CD4-positive, CD25-positive, alpha-beta regulatory T cell (primary cell): ENCODE measurements at regions not wholly inside any gene's neighbourhood (a gene's known extent, or its start where the extent isn't known, plus 50 kb on each side); places are given as distances from the start of the nearest gene placed in this dataset.
A peak's percentile ranks its signal among the peaks of the same experiment; 100 is the strongest.

Source experiments
- ATAC-seq, 2 donors: fragments of 150-1000 bp; cut with Tn5 transposase; one replicate each; pipeline ENCODE4 v1.10.0; 2021; ENCODE audit warnings: low read depth in 2 of 2, moderate number of reproducible peaks in 2 of 2, moderate library complexity in 1 of 2
- DNase-seq, 3 donors: peaks; one replicate each; pipeline versions ENCODE4 v3.0.0 to v3.0.0-alpha.2; 2012 to 2022; ENCODE audit warnings: mixed read lengths in 1 of 3
- H3K27ac ChIP-seq: one replicate; pipeline ENCODE4 v1.7.0; 2013; ENCODE audit warnings: mild to moderate bottlenecking, low read length; ENCODE audit not compliant: insufficient read depth, poor library complexity, severe bottlenecking
- H3K27me3 ChIP-seq: one replicate; pipeline ENCODE4 v1.7.0; 2013; ENCODE audit warnings: low read length; ENCODE audit not compliant: control insufficient read depth, insufficient read depth
- H3K36me3 ChIP-seq: one replicate; pipeline ENCODE4 v1.7.0; 2013; ENCODE audit warnings: mild to moderate bottlenecking, low read length, moderate library complexity; ENCODE audit not compliant: control insufficient read depth, insufficient read depth
- H3K4me1 ChIP-seq: 2 replicates; pipeline ENCODE4 v1.7.0; 2013; ENCODE audit warnings: mild to moderate bottlenecking, low read length; ENCODE audit not compliant: insufficient read depth, control insufficient read depth, poor library complexity, severe bottlenecking
- H3K4me3 ChIP-seq: one replicate; pipeline ENCODE4 v1.7.0; 2013; ENCODE audit warnings: low read depth, mild to moderate bottlenecking, low read length, moderate library complexity
- H3K9me3 ChIP-seq, 2 experiments: 1 replicate in 1 of 2; 2 replicates in 1 of 2; pipeline ENCODE4 v1.7.0; 2013; ENCODE audit warnings: low read length in 2 of 2, mild to moderate bottlenecking in 1 of 2, moderate library complexity in 1 of 2; ENCODE audit not compliant: control insufficient read depth in 2 of 2
- H3K27ac Mint-ChIP-seq, 3 donors: one replicate each; pipeline ENCODE4 v1.8.0; 2020 to 2022; ENCODE audit warnings: mild to moderate bottlenecking in 3 of 3, mixed read lengths in 3 of 3, moderate library complexity in 2 of 3
- H3K27me3 Mint-ChIP-seq: one replicate; pipeline ENCODE4 v1.8.0; 2022; ENCODE audit warnings: mild to moderate bottlenecking, mixed read lengths
- H3K36me3 Mint-ChIP-seq: one replicate; pipeline ENCODE4 v1.8.0; 2020; ENCODE audit warnings: mixed read lengths
- H3K4me1 Mint-ChIP-seq, 4 donors: one replicate each; pipeline ENCODE4 v1.8.0; 2020 to 2022; ENCODE audit warnings: mixed read lengths in 4 of 4, mild to moderate bottlenecking in 1 of 4
- H3K4me3 Mint-ChIP-seq, 4 donors: one replicate each; pipeline ENCODE4 v1.8.0; 2020 to 2022; ENCODE audit warnings: mild to moderate bottlenecking in 4 of 4, mixed read lengths in 4 of 4, moderate library complexity in 3 of 4
- H3K9me3 Mint-ChIP-seq, 7 donors: one replicate each; pipeline ENCODE4 v1.8.0; 2020 to 2022; ENCODE audit warnings: mixed read lengths in 7 of 7, mild to moderate bottlenecking in 3 of 7, moderate library complexity in 2 of 7

DNA sequence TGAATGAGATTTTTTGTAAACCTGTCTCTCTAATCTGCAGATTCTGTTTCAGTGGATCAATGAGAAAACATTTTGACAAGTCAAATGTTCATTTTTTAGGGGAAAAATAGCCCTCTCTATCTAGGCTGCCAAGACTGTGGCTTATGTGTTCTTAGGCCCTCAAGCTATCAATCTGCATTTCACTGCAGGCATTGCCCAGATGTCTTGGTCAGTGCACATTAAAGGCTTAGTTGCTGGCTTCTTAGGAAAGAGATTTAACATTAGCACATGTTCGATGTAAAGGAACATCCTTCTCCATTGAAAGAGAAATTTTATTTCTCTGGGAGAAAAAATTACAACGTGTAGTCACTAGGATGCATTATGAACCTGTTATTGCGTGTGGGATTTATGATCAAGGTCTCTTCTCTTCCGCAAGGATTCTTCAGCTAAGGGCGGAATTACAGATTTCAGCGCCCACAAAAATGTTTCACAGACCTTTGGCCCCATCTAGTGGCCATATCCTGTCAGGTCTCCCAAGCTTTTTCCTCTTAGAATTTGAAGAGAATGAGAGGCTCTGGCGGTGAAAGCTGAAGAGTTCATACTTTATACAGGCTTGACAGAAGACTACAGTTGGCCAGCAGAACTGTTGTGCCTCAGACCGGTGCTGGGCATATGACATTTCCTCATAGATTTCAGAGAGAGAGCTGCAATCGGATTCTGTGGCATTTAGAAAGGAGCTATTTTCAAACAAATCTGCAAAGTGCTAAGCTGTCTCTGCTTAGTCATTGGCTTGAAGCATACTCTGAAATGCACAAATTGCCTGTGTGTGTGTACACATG is 144.6 kb upstream of the NOCT start:
- Mint-ChIP-seq H3K9me3 (no peaks in the 10 kb centered on the region), H3K4me1 (peaks cover 0 to 3% (median 0%) of the 10 kb centered on the region in 4 donors), H3K36me3 (no peaks in the 10 kb centered on the region), H3K4me3 (no peak overlapping the region), H3K27me3 (peaks cover 4% of the 10 kb centered on the region), H3K27ac (no peak overlapping the region)
- no peaks in the 10 kb centered on the region for H3K4me1 ChIP-seq
- H3K36me3 ChIP-seq = no peaks in the 10 kb centered on the region
- no peak overlapping the region for H3K27ac ChIP-seq
- ATAC-seq = no peak
- no peaks in the 10 kb centered on the region for H3K27me3 ChIP-seq
- H3K4me3 ChIP-seq = no peak overlapping the region
- DNase-seq = peak; percentile 13 to 54 (median 28)
- H3K9me3 ChIP-seq = no peaks in the 10 kb centered on the region

DNA sequence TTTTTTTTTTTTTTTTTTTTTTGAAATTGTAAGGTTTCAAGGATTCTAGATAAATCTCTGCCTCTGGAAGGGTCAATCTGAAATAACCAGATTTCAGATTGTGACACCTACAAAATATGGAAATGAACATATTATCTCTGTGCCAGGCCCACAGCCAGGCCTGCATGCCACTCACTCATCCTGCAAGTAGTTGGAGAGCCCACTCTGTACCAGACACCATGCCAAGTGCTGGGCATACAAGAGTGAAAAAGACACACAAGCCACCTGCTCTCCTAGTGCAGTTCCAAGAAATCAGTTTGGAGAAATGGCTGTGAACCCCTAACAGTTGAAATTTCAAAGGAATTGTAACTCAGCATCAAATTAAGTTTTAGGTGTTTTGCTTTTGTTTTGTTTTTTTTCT is 145.9 kb upstream of the NOCT start:
- H3K4me1 Mint-ChIP-seq = peaks cover 0 to 3% (median 0%) of the 10 kb centered on the region in 4 donors
- H3K27me3 Mint-ChIP-seq = peaks cover 4% of the 10 kb centered on the region
- no peaks in the 10 kb centered on the region for H3K36me3 Mint-ChIP-seq
- Histone ChIP-seq H3K4me1 (no peaks in the 10 kb centered on the region), H3K4me3 (no peak overlapping the region), H3K36me3 (no peaks in the 10 kb centered on the region), H3K9me3 (no peaks in the 10 kb centered on the region), H3K27me3 (no peaks in the 10 kb centered on the region), H3K27ac (no peak overlapping the region)
- no peak for DNase-seq
- ATAC-seq = no peak
- H3K4me3 Mint-ChIP-seq = no peak overlapping the region
- no peak overlapping the region for H3K27ac Mint-ChIP-seq
- no peaks in the 10 kb centered on the region for H3K9me3 Mint-ChIP-seq

DNA sequence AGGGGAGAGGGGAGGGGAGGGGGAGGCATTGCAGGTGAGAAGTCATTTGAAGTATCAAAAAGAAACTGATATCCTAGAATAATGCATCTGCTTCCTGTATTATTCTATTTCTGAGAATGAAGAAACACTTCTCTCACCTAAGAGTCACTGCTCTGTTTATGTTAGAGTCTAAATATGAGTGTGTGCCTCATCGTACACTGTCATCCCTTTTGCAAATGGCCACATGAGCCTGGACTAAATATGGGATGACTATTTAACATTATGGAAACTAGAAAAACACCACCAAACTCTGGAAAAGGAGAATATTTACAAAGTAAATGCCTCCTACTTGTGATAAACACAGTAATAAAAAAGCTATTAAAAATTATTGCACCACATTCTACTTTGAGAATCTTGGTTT is 146.4 kb upstream of the NOCT start:
- peaks cover 4% of the 10 kb centered on the region for H3K27me3 Mint-ChIP-seq
- no peaks in the 10 kb centered on the region for H3K9me3 Mint-ChIP-seq
- no peak for DNase-seq
- no peak overlapping the region for H3K4me3 Mint-ChIP-seq
- Histone ChIP-seq H3K4me1 (no peaks in the 10 kb centered on the region), H3K27ac (no peak overlapping the region), H3K27me3 (no peaks in the 10 kb centered on the region), H3K4me3 (no peak overlapping the region), H3K9me3 (no peaks in the 10 kb centered on the region), H3K36me3 (no peaks in the 10 kb centered on the region)
- no peaks in the 10 kb centered on the region for H3K36me3 Mint-ChIP-seq
- ATAC-seq = no peak
- peaks cover 0 to 3% (median 0%) of the 10 kb centered on the region in 4 donors for H3K4me1 Mint-ChIP-seq
- no peak overlapping the region for H3K27ac Mint-ChIP-seq

DNA sequence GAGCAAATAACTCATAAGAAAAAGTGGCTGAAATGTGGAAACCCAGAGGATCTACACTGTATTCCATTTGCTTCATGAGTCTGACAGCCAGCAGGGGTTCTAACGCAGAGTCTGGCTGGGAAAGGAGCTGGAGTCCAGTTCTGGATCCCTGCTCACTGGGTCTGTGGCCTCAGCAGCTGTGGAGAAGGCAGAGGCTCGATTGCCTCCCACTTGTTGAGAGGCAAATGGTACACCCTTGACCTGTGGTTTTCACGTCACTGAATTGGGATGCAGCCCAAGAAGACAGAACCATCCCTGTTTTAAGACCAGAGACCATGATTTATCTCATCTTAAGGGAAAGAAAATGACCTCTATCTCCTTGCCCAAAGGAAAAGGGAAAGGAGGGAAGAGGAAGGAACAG is 147.0 kb upstream of the NOCT start:
- Mint-ChIP-seq H3K4me3 (no peak overlapping the region), H3K27ac (no peak overlapping the region), H3K9me3 (no peaks in the 10 kb centered on the region), H3K4me1 (peaks cover 0 to 3% (median 0%) of the 10 kb centered on the region in 4 donors), H3K36me3 (no peaks in the 10 kb centered on the region), H3K27me3 (peaks cover 4% of the 10 kb centered on the region)
- DNase-seq (no peak), ATAC-seq (no peak)
- no peaks in the 10 kb centered on the region for H3K9me3 ChIP-seq
- no peak overlapping the region for H3K27ac ChIP-seq
- H3K4me3 ChIP-seq = no peak overlapping the region
- no peaks in the 10 kb centered on the region for H3K36me3 ChIP-seq
- H3K27me3 ChIP-seq = no peaks in the 10 kb centered on the region
- no peaks in the 10 kb centered on the region for H3K4me1 ChIP-seq

DNA sequence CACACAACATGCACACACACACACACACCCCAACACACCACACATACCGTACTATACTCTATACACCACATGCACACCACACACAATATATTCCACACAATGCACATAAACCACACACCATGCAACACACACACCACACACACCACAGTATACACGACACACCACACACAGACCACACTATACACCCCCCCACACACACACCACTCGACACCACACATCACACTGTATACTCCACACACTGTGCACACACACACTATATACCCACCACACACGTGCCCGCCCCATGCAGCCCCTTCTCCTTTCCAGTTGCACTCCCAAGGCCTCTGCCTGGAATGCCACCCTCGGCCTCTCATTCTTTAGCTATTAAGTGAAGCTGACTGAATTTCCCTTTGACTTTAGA is 148.2 kb upstream of the NOCT start:
- Mint-ChIP-seq H3K9me3 (no peaks in the 10 kb centered on the region), H3K36me3 (no peaks in the 10 kb centered on the region), H3K4me1 (peaks cover 0 to 3% (median 0%) of the 10 kb centered on the region in 4 donors), H3K27me3 (peaks cover 4% of the 10 kb centered on the region), H3K27ac (no peak overlapping the region), H3K4me3 (no peak overlapping the region)
- H3K36me3 ChIP-seq = no peaks in the 10 kb centered on the region
- ATAC-seq = no peak
- no peaks in the 10 kb centered on the region for H3K4me1 ChIP-seq
- no peak overlapping the region for H3K4me3 ChIP-seq
- no peak for DNase-seq
- H3K9me3 ChIP-seq = no peaks in the 10 kb centered on the region
- no peak overlapping the region for H3K27ac ChIP-seq
- H3K27me3 ChIP-seq = no peaks in the 10 kb centered on the region

DNA sequence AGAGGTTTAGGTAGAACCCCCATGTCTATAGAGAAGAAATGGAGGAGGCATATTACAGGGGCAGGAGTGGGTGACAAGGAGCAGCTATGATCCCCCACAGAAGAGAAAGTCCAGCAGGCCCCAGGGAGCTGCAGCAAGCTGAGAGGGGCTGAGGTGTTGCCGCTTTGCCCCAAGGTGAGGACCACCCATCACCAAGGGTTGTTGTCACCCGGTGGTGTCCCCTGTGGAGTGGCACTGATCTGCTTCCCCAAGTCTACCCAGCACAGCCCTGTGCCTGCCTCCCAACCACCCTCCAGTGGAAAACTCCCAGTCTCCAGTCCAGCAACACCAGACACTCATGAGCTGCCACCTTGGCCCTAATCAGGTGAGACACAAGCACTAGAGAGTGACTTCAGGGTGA is 149.3 kb upstream of the NOCT start:
- H3K36me3 ChIP-seq = no peaks in the 10 kb centered on the region
- ATAC-seq (no peak), DNase-seq (no peak)
- Mint-ChIP-seq H3K4me3 (no peak overlapping the region), H3K36me3 (peaks cover 4% of the 10 kb centered on the region), H3K9me3 (no peaks in the 10 kb centered on the region), H3K27me3 (peaks cover 3% of the 10 kb centered on the region), H3K4me1 (peaks cover 0 to 3% (median 0%) of the 10 kb centered on the region in 4 donors), H3K27ac (no peak overlapping the region)
- no peak overlapping the region for H3K27ac ChIP-seq
- no peaks in the 10 kb centered on the region for H3K9me3 ChIP-seq
- no peak overlapping the region for H3K4me3 ChIP-seq
- H3K4me1 ChIP-seq = no peaks in the 10 kb centered on the region
- H3K27me3 ChIP-seq = no peaks in the 10 kb centered on the region

DNA sequence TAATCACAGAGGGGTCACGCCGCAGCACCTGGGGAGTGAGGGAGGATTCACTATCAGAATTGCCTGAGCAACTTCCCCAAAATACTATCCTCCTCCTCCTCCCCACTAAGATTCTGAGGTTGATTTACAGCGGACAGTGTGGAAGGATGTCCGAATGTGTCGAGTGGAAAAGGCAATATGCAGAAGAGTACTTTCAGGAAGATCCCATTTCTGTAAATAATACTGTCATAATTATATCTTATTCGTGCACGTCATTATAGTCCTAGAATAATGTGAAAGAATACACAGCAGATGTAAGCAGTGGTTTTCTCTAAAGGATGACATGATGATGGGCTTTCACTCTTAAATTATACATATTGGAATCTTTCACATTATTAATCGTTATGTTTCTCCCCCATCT is 149.8 kb upstream of the NOCT start:
- Histone ChIP-seq H3K36me3 (no peaks in the 10 kb centered on the region), H3K9me3 (no peaks in the 10 kb centered on the region), H3K27ac (no peak overlapping the region), H3K4me3 (no peak overlapping the region), H3K4me1 (no peaks in the 10 kb centered on the region), H3K27me3 (no peaks in the 10 kb centered on the region)
- DNase-seq (no peak), ATAC-seq (no peak)
- no peaks in the 10 kb centered on the region for H3K4me1 Mint-ChIP-seq
- no peaks in the 10 kb centered on the region for H3K9me3 Mint-ChIP-seq
- no peaks in the 10 kb centered on the region for H3K27me3 Mint-ChIP-seq
- peaks cover 4% of the 10 kb centered on the region for H3K36me3 Mint-ChIP-seq
- H3K27ac Mint-ChIP-seq = no peak overlapping the region
- no peak overlapping the region for H3K4me3 Mint-ChIP-seq
